Erythroblast (primary cell): ENCODE measurements at regions not wholly inside any gene's neighbourhood (a gene's known extent, or its start where the extent isn't known, plus 50 kb on each side); places are given as distances from the start of the nearest gene placed in this dataset.

Source experiments
- DNase-seq, 2 experiments: peaks; one replicate each; lab custom pipeline; 2025; lab: John Stamatoyannopoulos, UW
- GATA1 ChIP-seq: IDR thresholded peaks from 2 replicates; pipeline ENCODE4 v1.6.1; 2011; ENCODE audit warnings: low read depth, mild to moderate bottlenecking, control low read depth, low read length, moderate library complexity
- POLR2A ChIP-seq: IDR thresholded peaks from 2 replicates; pipeline ENCODE4 v1.6.1; 2011; ENCODE audit warnings: mild to moderate bottlenecking, low read length

DNA sequence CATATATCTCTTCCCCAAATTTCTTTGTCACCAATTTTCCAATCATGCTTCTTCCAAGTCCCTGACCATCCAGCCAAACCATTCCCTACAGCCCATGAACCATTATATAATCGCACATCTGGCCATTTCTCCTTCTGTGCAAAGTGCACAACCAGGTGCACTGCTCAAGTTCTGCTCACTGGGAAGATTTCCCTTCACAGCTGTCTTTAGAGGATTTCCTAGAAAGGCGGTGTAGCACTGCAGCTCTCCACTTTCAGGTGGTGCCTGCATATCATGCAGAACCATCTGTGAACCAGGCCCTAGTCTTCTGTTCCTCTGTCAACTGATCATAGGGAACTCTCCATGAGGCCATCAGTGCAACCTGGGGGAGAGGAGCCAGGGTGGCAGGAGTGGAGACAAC lies 95.0 kb upstream of the CABCOCO1 start:
- TF ChIP-seq POLR2A (no peak), GATA1 (no peak)

DNA sequence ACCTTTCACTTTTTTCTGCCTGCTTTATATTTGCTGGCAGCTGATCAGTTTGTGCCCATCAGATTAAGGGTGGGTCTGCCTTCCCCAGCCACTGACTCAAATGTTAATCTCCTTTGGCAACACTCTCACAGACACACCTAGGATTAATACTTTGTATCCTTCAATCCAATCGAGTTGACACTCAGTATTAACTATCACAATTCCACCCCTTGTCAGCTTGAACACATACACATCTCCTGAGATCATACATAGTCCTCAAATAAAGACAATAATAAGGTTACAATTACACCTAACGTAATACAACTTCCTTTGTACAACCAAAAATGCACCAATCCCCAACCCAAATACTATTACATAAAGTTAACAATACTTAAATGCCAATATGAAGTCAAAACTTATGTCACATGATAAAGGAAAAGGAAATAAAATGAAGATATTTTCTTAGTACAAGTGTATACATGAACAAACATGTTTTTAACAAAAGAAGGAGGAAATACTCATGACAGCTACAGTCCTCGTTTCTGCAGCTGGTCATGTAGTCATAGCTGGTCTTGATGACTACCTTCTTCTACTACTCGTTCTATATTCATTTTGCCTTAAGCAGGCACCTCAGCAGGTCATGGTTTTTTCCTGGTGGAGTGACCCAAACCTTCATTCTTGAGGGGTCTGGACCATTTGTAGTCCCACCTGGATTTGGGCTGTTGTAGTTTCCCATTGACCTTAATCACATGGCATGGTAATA lies 96.7 kb upstream of the CABCOCO1 start:
- TF ChIP-seq POLR2A (no peak), GATA1 (no peak)
- no peak for DNase-seq

More for the DNA sequence above, 95.0 kb upstream of the CABCOCO1 start:
- no peak for DNase-seq

DNA sequence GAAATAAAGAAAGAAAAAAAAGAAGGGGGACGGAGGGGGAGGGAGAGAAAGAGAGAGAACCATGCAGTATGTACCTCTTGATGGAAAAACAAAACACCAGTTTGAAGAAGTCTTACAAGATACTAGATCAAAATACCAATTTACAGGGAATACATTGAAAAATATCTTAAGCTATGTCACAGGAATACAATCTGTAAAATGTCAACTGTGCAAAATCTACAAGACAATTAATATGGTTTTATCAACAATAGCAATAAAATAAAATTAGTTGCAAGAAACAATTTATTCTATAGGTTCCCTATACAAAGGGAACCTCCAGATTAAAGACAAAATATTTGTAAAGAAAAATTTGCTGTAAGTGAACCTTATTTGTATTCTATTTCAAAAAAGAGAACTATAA lies 98.3 kb upstream of the CABCOCO1 start:
- no peak for DNase-seq
- TF ChIP-seq GATA1 (no peak), POLR2A (no peak)

DNA sequence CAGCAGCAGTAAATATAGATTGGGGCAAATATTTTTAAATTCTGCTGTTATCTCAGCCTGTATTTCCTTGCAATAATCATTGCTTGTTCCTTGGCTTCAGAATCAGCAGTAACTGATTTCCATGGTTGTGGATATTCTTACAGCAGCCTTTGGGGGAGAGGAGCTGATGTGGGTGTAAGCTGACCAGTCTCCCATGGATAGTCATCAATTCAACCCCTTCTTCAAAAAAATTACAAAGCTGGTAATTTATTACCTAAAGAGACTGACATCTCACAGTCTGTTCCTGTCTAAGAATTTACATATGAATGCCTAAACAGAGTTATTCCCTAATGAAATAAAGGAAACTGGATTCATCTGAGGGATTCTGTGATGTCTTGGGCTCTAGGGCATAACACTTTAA lies 103.1 kb upstream of the CABCOCO1 start:
- DNase-seq: no peak
- TF ChIP-seq GATA1: no peak
- no peak for TF ChIP-seq POLR2A

DNA sequence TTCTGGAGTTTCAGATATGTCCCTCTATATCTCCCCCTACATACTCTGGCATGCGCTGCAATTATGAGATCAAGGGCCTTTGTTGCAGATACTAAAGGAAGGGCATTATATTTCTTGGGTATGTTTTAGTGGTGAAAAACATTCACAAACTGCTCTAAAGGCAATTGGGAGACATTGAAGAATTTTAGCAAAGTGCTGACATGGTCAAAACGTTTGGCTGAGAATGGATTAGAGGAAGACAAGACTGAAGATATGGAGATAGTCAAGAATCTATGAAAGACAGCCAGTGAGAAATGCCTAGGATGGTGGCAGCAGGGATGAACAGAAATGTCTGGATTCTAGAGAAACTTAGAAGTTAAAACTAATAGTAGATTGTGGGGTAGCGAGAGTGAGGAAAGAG lies 104.5 kb upstream of the CABCOCO1 start:
- TF ChIP-seq POLR2A (no peak), GATA1 (no peak)
- DNase-seq: no peak

DNA sequence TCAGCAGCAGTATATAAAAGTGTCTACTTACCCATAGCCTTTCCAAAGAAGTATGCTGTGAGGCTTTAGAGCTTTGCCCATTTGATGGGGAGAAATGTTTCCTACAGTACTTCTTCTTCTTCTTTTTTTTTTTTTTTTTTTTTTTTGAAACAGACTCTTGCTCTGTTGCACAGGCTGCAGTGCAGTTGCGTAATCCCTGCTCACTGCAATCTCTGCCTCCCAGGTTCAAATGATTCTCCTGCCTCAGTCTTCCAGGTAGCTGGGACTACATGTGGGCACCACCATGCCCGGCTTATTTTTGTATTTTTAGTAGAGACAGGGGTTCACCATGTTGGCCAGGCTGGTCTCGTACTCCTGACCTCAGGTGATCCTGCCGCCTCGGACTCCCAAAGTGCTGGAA lies 101.7 kb upstream of the TMEM26 start:
- no peak for TF ChIP-seq POLR2A
- no peak for TF ChIP-seq GATA1
- no peak for DNase-seq

DNA sequence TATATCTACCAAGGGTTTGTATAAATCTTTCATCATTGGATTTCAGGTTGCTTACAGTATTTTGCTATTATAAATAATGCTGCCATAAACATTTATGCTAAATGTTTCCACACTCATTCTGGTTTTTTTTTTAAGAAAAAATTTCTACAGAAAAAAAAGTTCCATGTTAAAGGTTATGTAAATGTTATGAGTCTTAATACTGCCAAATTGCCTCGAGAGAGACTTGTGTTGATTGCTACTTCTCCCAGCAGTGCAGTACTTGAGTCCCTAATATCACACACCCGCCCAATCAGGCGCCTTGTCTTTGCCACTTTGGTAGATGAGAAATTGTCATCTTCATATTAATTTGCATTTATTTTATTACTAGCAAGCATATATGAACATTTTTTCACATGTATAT lies 96.7 kb upstream of the TMEM26 start:
- no peak for DNase-seq
- TF ChIP-seq GATA1 (no peak), POLR2A (no peak)

DNA sequence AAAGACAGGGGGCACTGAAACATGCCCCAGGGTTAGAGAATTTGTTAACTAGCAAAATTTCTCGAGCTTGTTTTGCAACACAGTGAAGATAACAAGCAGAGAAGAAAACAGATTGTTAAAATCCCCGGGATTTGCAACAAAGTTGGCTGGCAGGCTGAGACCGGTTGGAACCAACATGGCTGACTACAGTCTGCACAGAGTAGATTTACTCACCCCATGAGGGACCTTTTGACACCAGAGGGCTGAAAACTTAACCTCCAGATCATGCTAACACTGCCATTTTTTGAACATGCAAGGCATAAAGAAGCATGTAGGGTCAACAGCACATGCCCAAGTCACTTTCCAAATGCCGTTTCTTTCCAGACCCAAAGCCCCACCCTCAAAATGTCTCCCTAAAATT lies 95.2 kb upstream of the TMEM26 start:
- DNase-seq: no peak
- TF ChIP-seq GATA1 (no peak), POLR2A (no peak)

DNA sequence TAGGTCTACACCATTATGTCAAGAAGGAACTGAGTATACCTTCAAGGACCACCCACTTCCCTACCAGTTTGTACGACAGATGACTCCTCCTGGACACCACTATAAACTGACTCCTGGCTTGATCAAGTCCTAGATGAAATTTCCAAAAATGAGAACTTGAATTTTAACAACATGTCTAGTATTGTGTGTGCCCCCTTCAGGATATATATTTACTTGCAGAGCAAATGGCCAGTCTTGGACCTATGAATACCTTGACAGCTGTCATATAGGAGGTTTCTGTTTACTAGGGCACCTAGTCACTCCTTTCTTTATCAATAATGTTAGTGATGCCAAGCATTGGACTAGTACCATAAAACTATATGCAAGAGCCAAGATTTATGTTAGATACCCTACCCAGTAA lies 94.1 kb upstream of the TMEM26 start:
- TF ChIP-seq POLR2A (no peak), GATA1 (no peak)
- DNase-seq: no peak

DNA sequence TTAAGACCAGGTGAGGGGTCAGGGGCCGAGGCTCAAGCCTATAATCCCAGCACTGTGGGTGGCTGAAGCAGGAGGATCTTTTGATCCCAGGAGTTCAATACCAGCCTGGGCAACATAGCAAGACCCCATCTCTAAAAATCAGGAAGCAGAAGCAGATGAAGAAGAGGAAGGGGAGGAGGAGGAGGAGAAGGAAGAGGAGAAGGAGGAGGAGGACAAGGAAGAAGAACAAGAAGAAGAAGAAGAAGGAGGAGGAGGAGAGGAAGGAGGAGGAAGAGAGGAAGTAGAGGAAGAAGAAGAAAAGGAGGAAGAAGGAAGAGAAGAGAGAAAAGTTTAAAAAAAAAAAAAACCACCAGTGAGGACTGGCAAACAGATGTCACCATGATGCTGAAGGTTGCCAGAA lies 92.0 kb upstream of the TMEM26 start:
- no peak for TF ChIP-seq POLR2A
- TF ChIP-seq GATA1: no peak
- no peak for DNase-seq

DNA sequence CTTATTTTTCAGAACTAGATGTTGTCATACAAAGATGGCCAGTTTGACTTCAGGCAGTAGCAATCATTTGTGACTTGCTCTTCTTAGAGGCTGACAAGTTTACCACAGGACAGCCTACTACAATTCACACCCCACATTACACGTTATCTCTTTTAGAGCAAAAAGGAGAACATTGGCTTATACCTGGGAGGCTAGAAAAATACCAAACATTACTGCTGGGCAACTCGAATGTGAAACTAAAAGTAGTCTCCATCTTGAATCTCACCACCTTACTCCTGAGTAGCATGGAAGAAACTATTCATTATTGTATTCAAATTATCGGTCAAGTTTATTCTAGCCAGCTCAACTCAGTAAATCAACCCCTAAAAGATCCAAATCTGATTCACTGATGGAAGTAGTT lies 90.7 kb upstream of the TMEM26 start:
- TF ChIP-seq GATA1 (no peak), POLR2A (no peak)
- DNase-seq: no peak

DNA sequence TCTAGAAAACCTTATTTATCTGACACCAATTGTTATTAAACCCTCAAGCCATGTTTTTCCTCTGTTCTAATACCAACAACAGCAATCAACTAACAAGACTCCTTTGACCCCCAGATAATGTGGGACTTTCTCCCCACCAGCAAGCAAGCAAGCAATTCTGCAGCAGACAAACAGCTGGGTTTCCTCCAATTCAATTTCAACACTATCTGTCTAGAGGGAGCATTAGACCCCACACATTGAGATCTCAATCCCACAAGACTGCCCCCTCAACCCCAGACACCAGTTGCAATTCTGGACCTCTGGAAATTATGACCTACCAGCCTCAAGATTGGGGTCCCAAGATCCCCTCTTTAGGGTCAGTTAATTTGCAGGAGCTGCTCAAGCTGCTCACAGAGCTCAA lies 89.4 kb upstream of the TMEM26 start:
- TF ChIP-seq GATA1 (no peak), POLR2A (no peak)
- DNase-seq: no peak

DNA sequence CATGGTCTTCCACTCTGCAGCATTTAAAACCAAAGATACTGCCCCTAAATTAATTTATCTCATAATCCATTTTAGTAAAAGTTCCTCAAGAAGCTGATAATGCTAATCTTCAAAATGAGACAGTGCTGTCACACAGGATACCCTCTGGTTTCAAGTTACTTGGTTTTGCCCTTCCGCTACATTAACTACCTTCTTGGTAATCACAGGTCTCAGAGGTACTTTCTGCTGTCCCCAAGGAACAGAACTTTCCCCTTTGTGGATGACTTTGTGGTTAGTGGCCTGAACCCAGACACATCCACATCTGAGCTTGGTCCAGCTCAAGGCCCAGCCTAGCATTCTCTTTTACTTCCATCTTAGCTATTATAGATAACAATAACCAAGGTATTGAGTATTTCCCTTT lies 88.8 kb upstream of the TMEM26 start:
- TF ChIP-seq GATA1 (no peak), POLR2A (no peak)
- DNase-seq: no peak

DNA sequence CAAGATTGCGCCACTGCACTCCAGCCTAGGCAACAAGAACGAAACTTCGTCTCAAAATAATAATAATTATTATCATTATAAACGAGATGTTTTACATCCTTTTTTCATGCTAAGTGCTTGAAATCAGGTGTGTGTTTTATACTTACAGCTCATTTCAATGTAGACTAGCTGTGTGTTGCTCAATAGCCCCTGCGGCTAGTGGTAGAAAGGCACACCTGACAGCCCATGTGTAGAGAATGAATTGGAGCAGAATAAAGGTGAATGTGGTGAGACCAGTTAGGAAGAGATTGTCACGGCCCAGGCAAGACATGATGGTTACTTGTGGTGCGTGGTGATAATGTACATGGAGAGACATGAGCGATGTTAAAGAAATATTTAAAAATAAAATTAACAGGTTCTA lies 86.7 kb upstream of the TMEM26 start:
- TF ChIP-seq GATA1 (no peak), POLR2A (no peak)
- DNase-seq: no peak

DNA sequence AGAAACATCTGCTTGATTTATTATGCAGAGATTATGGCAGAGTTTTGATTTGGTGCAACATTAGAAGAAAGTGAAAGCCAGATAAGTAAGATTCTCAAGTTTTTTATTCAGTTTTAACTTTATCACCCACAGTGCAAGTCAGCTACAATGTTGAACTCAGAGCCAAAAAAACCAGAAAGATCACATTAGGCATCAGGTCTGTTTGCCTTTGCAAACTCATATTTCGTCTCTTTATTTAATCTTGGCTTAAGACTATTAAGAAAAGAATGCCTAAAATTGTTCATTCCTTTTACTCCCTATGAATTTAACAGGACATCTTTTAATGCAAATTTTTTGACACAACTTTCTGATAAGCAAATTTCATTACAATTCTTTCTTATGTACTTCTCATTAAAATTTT lies 76.0 kb upstream of the TMEM26 start:
- no peak for TF ChIP-seq POLR2A
- no peak for TF ChIP-seq GATA1
- DNase-seq: no peak
